T-cell (primary cell): ENCODE measurements at regions not wholly inside any gene's neighbourhood (a gene's known extent, or its start where the extent isn't known, plus 50 kb on each side); places are given as distances from the start of the nearest gene placed in this dataset.

Experiments used
- ATAC-seq, 4 experiments: fragments of 200-7000 bp in 3 of 4; fragments of 150-1000 bp in 1 of 4; cut with Tn5 transposase; replicated peaks in 1 of 4; 1 replicate in 3 of 4; 2 replicates in 1 of 4; pipeline ENCODE4 v1.10.0; 2021; ENCODE audit warnings: moderate library complexity in 3 of 4, mild to moderate bottlenecking in 2 of 4, moderate number of reproducible peaks in 1 of 4
- CTCF ChIA-PET, 2 donors: fragments of 300-600 bp; sonication (Branson Sonifier 250); formaldehyde crosslinking; loops; one replicate each; lab custom pipeline; 2022; ENCODE audit warnings: antibody characterized with exemption in 2 of 2; lab: Charles Lee
- POLR2A ChIA-PET, 2 donors: fragments of 300-600 bp; sonication (Branson Sonifier 250); formaldehyde crosslinking; loops; one replicate each; lab custom pipeline; 2022; ENCODE audit warnings: antibody characterized with exemption in 2 of 2; lab: Charles Lee
- DNase-seq, 35 experiments: peaks; one replicate each; pipeline versions ENCODE4 v3.0.0 to v3.0.0-alpha.2; 2013 to 2023
- H3K27ac ChIP-seq: one replicate; pipeline ENCODE4 v1.5.1; 2013; ENCODE audit warnings: low read length
- H3K27me3 ChIP-seq, 2 experiments: replicated peaks in 1 of 2; 1 replicate in 1 of 2; 2 replicates in 1 of 2; pipeline versions ENCODE4 v1.6.1 to v1.7.0; 2013; ENCODE audit warnings: low read length in 1 of 2, mixed read lengths in 1 of 2; ENCODE audit not compliant: control insufficient read depth in 2 of 2, insufficient read depth in 2 of 2; ENCODE audit errors: extremely low read depth in 1 of 2
- H3K36me3 ChIP-seq, 2 donors: 1 replicate in 1 of 2; 2 replicates in 1 of 2; pipeline versions ENCODE4 v1.6.1 to v1.7.0; 2013; ENCODE audit warnings: low read length in 1 of 2; ENCODE audit not compliant: control insufficient read depth in 2 of 2, insufficient read depth in 1 of 2; ENCODE audit errors: extremely low read depth in 1 of 2
- H3K4me1 ChIP-seq, 2 experiments: 1 replicate in 1 of 2; 2 replicates in 1 of 2; pipeline versions ENCODE4 v1.6.1 to v1.7.0; 2013; ENCODE audit warnings: low read length in 2 of 2, mixed read lengths in 1 of 2; ENCODE audit not compliant: insufficient read depth in 2 of 2, control insufficient read depth in 1 of 2; ENCODE audit errors: extremely low read depth in 1 of 2
- H3K4me3 ChIP-seq, 2 donors: 1 replicate in 1 of 2; 2 replicates in 1 of 2; pipeline versions ENCODE4 v1.5.1 to v1.7.0; 2013; ENCODE audit warnings: mild to moderate bottlenecking in 2 of 2, low read length in 1 of 2, moderate library complexity in 1 of 2; ENCODE audit not compliant: control insufficient read depth in 1 of 2; ENCODE audit errors: extremely low read depth in 1 of 2
- H3K9me3 ChIP-seq: 2 replicates; pipeline ENCODE4 v1.7.0; 2013
- H3K27ac Mint-ChIP-seq, 2 donors: one replicate each; pipeline ENCODE4 v1.8.0; 2020 to 2021; ENCODE audit warnings: mild to moderate bottlenecking in 2 of 2, mixed read lengths in 2 of 2
- H3K27me3 Mint-ChIP-seq, 2 donors: one replicate each; pipeline ENCODE4 v1.8.0; 2021 to 2022; ENCODE audit warnings: mixed read lengths in 2 of 2
- H3K36me3 Mint-ChIP-seq: one replicate; pipeline ENCODE4 v1.8.0; 2021; ENCODE audit warnings: mixed read lengths
- H3K4me1 Mint-ChIP-seq, 3 donors: one replicate each; pipeline ENCODE4 v1.8.0; 2020 to 2022; ENCODE audit warnings: mixed read lengths in 3 of 3, mild to moderate bottlenecking in 1 of 3
- H3K4me3 Mint-ChIP-seq, 3 donors: one replicate each; pipeline ENCODE4 v1.8.0; 2020 to 2022; ENCODE audit warnings: mild to moderate bottlenecking in 3 of 3, mixed read lengths in 3 of 3, moderate library complexity in 3 of 3
- H3K9me3 Mint-ChIP-seq, 3 donors: one replicate each; pipeline ENCODE4 v1.8.0; 2020 to 2022; ENCODE audit warnings: mixed read lengths in 3 of 3
- WGBS: methylation state at CpG from one replicate; pipeline ENCODE4 v1.1.5; 2013; ENCODE audit warnings: missing lambda C conversion rate; ENCODE audit not compliant: insufficient coverage; 5-methylcytosine and 5-hydroxymethylcytosine counted together

DNA sequence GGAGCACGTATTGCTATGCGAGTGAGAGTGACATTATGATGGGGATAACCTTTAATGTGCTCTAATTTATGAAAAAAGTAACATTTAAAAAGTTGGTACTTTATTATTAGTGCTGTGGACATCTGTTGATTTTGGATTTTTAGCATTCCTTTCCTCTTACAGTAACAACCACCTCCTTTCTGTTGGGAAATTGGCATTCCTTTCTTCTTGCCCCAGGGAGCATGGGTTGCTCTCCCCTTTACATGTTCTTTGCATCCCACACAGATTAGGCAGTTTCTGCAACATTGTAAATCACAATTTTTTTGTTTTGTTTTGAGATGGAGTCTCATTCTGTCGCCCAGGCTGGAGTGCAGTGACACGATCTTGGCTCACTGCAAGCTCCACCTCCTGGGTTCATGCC lies 300.2 kb downstream of the LPIN1 start:
- Histone ChIP-seq H3K27ac (no peak overlapping the region), H3K9me3 (no peaks in the 10 kb centered on the region), H3K36me3 (no peaks in the 10 kb centered on the region), H3K4me3 (no peak overlapping the region), H3K4me1 (peaks cover 35 to 45% of the 10 kb centered on the region in 2 experiments), H3K27me3 (no peaks in the 10 kb centered on the region)
- WGBS: no CpG with 5 or more reads among the region's 4 CpGs
- ATAC-seq: no peak
- Mint-ChIP-seq H3K36me3 (no peaks in the 10 kb centered on the region), H3K4me1 (peaks cover 67 to 84% (median 73%) of the 10 kb centered on the region in 3 donors), H3K9me3 (peaks cover 0 to under 1% (median 0%) of the 10 kb centered on the region in 3 donors), H3K4me3 (no peak overlapping the region), H3K27me3 (no peaks in the 10 kb centered on the region), H3K27ac (peak overlapping the region; percentile 74 to 75)
- POLR2A ChIA-PET: no interaction called here
- no peak for DNase-seq
- CTCF ChIA-PET: no interaction called here

DNA sequence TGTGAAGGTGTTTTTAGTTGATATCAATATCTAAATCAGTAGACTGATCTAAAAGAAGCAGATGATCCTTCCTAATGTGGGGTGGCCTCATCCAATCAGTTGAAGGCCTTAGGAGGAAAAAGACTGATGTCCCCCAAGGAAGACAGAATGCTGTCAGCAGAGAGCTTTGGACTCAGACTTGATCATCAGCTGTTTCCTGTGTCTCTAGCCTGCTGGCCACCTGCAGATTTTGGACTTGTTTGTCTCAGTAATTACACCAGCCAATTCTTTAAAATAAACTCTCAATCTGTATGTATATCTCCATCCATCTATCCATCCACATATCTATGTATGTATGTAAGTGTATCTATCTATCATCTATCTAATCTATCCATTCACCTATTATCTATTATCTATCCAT lies 301.3 kb downstream of the LPIN1 start:
- Histone ChIP-seq H3K9me3 (no peaks in the 10 kb centered on the region), H3K4me1 (peaks cover 35 to 41% of the 10 kb centered on the region in 2 experiments), H3K36me3 (no peaks in the 10 kb centered on the region), H3K27me3 (no peaks in the 10 kb centered on the region), H3K27ac (no peak overlapping the region), H3K4me3 (no peak overlapping the region)
- Mint-ChIP-seq H3K4me1 (peaks cover 59 to 75% (median 66%) of the 10 kb centered on the region in 3 donors), H3K27ac (peak overlapping the region in 1 of 2 donors; percentile 48), H3K4me3 (no peak overlapping the region), H3K27me3 (no peaks in the 10 kb centered on the region), H3K36me3 (no peaks in the 10 kb centered on the region), H3K9me3 (no peaks in the 10 kb centered on the region)
- ChIA-PET POLR2A (interaction anchor here in 1 of 2 donors (0.7 kb wide), 1 partner anchor 839 kb away, joined by 3 read pairs; no protein-coding TSS in a partner anchor), CTCF (interaction anchor here in 1 of 2 donors (0.7 kb wide), 1 partner anchor 489 kb away, joined by 4 read pairs; no protein-coding TSS in a partner anchor)
- DNase-seq (no peak), ATAC-seq (no peak)

GRCh38 chr2:12048550-12048949 lies 302.1 kb downstream of the LPIN1 start:
- DNase-seq (no peak), ATAC-seq (no peak)
- CTCF ChIA-PET: interaction anchor here in 1 of 2 donors (0.7 kb wide), 1 partner anchor 488 kb away, joined by 4 read pairs; no protein-coding TSS in a partner anchor
- peaks cover 51 to 67% (median 58%) of the 10 kb centered on the region in 3 donors for H3K4me1 Mint-ChIP-seq
- no peak overlapping the region for H3K4me3 ChIP-seq
- no peaks in the 10 kb centered on the region for H3K27me3 ChIP-seq
- H3K27ac Mint-ChIP-seq: no peak overlapping the region
- POLR2A ChIA-PET: interaction anchor here in 1 of 2 donors (0.7 kb wide), 1 partner anchor 840 kb away, joined by 3 read pairs; no protein-coding TSS in a partner anchor
- H3K36me3 Mint-ChIP-seq: no peaks in the 10 kb centered on the region
- no peaks in the 10 kb centered on the region for H3K9me3 ChIP-seq
- H3K27ac ChIP-seq: no peak overlapping the region
- WGBS: no CpG with 5 or more reads among the region's 4 CpGs
- no peaks in the 10 kb centered on the region for H3K36me3 ChIP-seq
- H3K4me3 Mint-ChIP-seq: no peak overlapping the region
- peaks cover 35 to 41% of the 10 kb centered on the region in 2 experiments for H3K4me1 ChIP-seq
- no peaks in the 10 kb centered on the region for H3K27me3 Mint-ChIP-seq
- peaks cover 0 to 2% (median 0%) of the 10 kb centered on the region in 3 donors for H3K9me3 Mint-ChIP-seq

GRCh38 chr2:12050396-12050795 lies 304.0 kb downstream of the LPIN1 start:
- Mint-ChIP-seq H3K4me1 (peaks cover 33 to 49% (median 40%) of the 10 kb centered on the region in 3 donors), H3K4me3 (no peak overlapping the region), H3K27me3 (no peaks in the 10 kb centered on the region), H3K27ac (no peak overlapping the region), H3K36me3 (no peaks in the 10 kb centered on the region), H3K9me3 (peaks cover 0 to 5% (median 2%) of the 10 kb centered on the region in 3 donors)
- Histone ChIP-seq H3K4me3 (no peak overlapping the region), H3K27me3 (no peaks in the 10 kb centered on the region), H3K9me3 (no peaks in the 10 kb centered on the region), H3K4me1 (peaks cover 20 to 30% of the 10 kb centered on the region in 2 experiments), H3K36me3 (no peaks in the 10 kb centered on the region), H3K27ac (no peak overlapping the region)
- ATAC-seq (peak in 1 of 4 experiments; percentile 52), DNase-seq (peak in 2 of 35 experiments; percentile 8 to 27)
- ChIA-PET CTCF (no interaction called here), POLR2A (no interaction called here)
- WGBS: no CpG with 5 or more reads among the region's 6 CpGs

GRCh38 chr2:12051831-12052230 lies 305.4 kb downstream of the LPIN1 start:
- Histone ChIP-seq H3K27ac (no peak overlapping the region), H3K9me3 (no peaks in the 10 kb centered on the region), H3K4me3 (no peak overlapping the region), H3K4me1 (peaks cover 6 to 18% of the 10 kb centered on the region in 2 experiments), H3K36me3 (no peaks in the 10 kb centered on the region), H3K27me3 (no peaks in the 10 kb centered on the region)
- CTCF ChIA-PET: no interaction called here
- WGBS: no CpG with 5 or more reads among the region's 2 CpGs
- DNase-seq (no peak), ATAC-seq (no peak)
- Mint-ChIP-seq H3K36me3 (no peaks in the 10 kb centered on the region), H3K27ac (no peak overlapping the region), H3K27me3 (peaks cover 0 to 1% of the 10 kb centered on the region in 2 donors), H3K4me3 (no peak overlapping the region), H3K4me1 (peaks cover 21 to 35% (median 26%) of the 10 kb centered on the region in 3 donors), H3K9me3 (peaks cover 0 to 5% (median 2%) of the 10 kb centered on the region in 3 donors)
- POLR2A ChIA-PET: no interaction called here

GRCh38 chr2:12052796-12053195 lies 306.4 kb downstream of the LPIN1 start:
- Mint-ChIP-seq H3K9me3 (peaks cover 0 to 5% (median 2%) of the 10 kb centered on the region in 3 donors), H3K36me3 (no peaks in the 10 kb centered on the region), H3K4me3 (no peak overlapping the region), H3K27me3 (peaks cover 0 to 1% of the 10 kb centered on the region in 2 donors), H3K27ac (no peak overlapping the region), H3K4me1 (peaks cover 22 to 30% (median 29%) of the 10 kb centered on the region in 3 donors)
- peaks cover 0 to 7% of the 10 kb centered on the region in 2 experiments for H3K27me3 ChIP-seq
- ChIA-PET CTCF (no interaction called here), POLR2A (no interaction called here)
- H3K9me3 ChIP-seq: no peaks in the 10 kb centered on the region
- H3K36me3 ChIP-seq: no peaks in the 10 kb centered on the region
- peaks cover 6 to 20% of the 10 kb centered on the region in 2 experiments for H3K4me1 ChIP-seq
- no peak for DNase-seq
- no peak overlapping the region for H3K4me3 ChIP-seq
- no peak overlapping the region for H3K27ac ChIP-seq
- no peak for ATAC-seq
- no CpG with 5 or more reads among the region's 3 CpGs for WGBS
